Adipose tissue (tissue), 3 donors: ENCODE measurements at regions not wholly inside any gene's neighbourhood (a gene's known extent, or its start where the extent isn't known, plus 50 kb on each side); places are given as distances from the start of the nearest gene placed in this dataset.
A peak's percentile ranks its signal among the peaks of the same experiment; 100 is the strongest.

Experiments
- H3K27ac ChIP-seq: one replicate; pipeline ENCODE4 v1.5.1; 2013; ENCODE audit warnings: low read depth, low read length
- WGBS, 3 donors: extraction: QIAGEN DNeasy Blood & Tissue Kit; methylation state at CpG; one replicate each; pipeline ENCODE4 v1.1.7; 2013; 5-methylcytosine and 5-hydroxymethylcytosine counted together
- donor health status: healthy with polysubstance abuse.
- donor health status: Bipolar disorder and iron deficiency.
- donor health status: healthy.

DNA sequence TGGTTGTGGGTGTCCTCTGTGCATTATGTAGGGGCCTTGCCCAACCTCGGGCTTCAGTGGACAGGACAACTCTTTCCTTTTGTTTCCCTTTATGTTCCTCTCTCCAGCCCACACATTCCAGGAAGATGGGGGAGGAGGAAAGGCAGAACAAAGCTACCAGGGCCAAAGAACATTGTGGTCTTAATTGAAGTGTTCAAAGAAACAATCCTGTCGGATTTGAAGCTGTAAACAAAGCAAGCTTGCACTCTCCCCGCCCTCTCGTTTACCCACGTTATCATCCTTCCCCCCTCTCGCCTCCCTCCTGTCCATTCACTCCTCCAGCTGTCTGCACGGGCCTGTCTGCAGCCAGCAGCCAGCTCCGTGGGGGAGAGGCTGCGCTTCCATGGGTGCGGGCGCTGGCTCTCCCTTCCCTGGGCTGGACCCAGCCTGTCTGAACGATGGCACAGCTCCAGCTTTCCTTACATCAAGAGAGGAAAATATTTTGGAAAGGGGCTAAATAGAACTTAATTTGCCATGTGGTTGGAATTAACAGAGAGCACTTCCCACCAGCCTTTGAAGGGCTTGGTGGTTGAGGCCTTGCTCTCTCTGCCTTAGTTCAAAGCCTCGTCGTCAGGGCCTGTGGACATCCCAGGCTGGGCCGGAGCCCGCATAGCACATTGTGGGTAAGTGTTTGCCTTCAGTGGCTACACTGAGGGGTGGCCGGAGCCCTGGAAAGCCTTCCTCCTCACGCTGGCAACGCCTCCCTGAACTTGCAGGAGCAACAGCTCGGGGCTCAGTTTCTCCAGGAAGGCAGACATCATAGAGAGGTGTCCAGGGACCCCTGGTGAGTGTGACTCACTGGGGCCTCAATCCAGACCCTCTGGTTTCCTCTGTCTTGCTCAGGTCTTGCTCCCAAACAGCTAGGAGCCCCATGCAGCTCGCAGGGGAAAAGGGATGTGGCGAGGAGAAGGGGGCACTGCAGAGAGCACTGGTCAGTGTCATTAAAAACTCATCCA, 60.6 kb upstream of the HS6ST1 start:
- 59 to 65% (median 63%) methylated on average over 21 to 22 of the region's 22 CpGs for WGBS, 3 donors
- peak overlapping the region; percentile 24 for H3K27ac ChIP-seq

DNA sequence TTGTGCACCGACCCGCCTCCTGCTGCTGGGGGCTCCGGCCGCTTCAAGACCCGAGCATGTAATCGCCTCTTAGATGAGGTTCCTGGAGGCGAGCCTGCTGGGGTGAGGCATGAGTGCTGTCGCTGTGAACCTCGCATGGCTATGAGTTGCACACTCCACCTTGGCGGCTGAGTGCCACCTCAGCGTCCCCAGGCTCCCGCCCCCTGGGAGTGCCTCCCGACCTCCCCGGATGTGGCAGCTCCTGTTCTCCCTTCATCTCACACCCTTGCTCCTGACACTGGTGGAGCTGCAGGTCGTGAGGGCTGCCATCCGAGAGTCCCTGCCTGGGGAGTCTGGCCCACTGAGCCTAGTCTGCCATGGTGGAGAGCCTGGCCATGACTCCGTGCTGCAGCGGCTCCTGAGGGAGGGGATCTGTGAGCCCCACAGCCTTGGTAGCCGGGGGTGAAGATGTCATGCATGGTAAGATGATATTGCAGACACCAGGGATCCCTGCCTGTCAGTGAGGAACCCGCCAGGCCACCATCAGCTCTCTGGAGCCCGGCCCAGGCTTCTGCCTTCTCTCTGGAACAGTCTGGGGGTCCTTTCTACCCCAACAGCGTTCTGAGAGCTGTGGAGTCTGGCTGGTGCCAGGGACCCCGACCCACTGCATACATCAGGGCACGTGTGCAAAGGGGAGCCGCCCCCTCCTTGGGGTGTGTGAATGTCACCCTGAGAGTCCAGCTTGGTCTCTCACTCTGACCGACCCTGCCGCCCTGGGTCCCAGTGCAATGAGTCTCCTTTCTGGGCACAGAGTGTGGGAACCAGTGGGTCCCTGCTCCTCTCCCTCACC, 61.6 kb upstream of the HS6ST1 start:
- 93 to 95% (median 93%) methylated on average over 27 of the region's 27 CpGs for WGBS, 3 donors
- H3K27ac ChIP-seq: no peak overlapping the region

DNA sequence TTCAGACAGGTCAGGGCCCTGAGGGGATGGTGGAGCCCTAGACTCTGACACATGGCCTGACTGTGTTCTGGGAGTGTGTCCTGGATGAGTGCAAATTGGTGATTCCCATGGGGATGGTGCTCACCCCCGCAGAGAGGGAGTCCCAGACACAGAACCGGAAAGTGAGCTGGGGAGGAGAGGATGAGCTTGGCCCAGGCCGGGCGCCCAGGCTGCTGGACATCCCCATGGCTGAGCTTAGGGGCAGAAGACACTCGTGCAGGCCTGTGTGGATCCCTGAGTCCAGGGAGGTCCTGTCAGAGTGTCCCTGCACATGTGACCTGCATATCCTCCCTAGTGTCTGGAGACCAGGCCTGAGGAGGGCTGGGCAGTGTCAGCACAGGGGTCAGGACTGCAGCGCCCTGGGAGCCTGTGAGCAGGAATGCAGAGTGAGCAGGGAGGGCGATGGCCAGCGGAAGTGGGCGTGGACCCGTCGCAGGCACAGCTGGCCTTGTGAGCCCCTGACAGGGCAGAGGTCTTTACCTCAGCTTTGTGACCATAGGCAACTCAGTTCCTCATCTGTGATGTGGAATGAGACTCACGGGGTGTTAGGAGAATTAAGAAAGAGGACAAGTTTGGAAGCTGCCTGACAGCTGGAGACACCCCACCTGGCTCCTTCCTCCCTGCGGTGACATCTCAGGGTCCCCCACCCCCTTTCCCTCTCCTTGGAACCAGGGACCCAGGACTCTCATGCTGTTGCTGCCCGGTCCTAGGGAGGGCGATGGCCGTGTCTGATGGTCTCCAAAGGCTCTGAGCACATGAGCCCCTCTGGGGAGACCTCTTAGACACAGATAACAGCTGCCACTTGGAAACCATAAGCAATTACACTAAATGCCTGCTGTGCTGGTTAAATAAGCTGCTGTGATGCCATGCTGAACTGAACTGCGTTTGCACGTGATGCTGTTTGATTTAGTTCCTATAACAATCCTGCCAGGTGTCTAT, 62.6 kb upstream of the HS6ST1 start:
- H3K27ac ChIP-seq: no peak overlapping the region
- WGBS, 3 donors: 69 to 84% (median 76%) methylated on average over 18 of the region's 18 CpGs

DNA sequence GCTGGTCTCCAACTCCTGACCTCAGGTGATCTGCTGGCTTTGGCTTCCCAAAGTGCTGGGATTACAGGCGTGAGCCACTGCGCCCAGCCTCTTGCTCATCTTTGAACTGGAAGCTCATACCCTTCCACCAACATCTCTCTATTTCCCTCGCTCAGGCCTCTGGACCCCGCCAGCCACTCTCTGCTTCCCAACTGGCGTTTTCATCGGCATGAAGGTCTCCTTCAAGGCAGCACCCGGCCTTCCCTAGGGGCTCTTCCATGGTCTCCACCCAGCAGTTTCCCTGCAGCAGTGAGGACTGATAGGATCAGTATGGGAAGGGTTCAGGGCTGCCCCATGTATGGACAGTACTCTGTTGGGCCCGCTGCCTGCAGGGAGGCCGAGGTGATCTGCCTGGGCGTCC, 65.8 kb upstream of the HS6ST1 start:
- WGBS, 3 donors: 91 to 96% (median 96%) methylated on average over 10 of the region's 10 CpGs
- H3K27ac ChIP-seq: no peak overlapping the region

DNA sequence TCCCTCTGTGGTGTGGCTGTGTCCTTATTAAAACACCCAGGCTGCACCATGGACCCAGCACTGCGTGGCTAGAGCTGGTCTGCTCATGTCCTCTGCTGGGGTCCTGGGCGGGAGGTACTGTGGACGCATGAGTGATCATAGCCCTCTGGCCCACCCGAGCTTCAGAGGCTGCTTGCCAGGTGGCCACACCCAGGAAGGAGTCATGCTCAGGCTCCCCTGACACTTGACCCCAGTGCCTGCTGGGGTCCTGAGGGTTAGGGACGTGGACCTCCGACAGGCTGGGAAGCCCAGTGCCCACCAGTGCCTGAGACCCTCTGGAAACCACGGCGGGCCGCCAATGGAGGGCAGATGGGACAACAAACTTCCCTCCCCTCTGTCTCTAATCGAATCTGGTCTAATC, 66.3 kb upstream of the HS6ST1 start:
- WGBS, 3 donors: 78 to 94% (median 83%) methylated on average over 10 of the region's 10 CpGs
- no peak overlapping the region for H3K27ac ChIP-seq

DNA sequence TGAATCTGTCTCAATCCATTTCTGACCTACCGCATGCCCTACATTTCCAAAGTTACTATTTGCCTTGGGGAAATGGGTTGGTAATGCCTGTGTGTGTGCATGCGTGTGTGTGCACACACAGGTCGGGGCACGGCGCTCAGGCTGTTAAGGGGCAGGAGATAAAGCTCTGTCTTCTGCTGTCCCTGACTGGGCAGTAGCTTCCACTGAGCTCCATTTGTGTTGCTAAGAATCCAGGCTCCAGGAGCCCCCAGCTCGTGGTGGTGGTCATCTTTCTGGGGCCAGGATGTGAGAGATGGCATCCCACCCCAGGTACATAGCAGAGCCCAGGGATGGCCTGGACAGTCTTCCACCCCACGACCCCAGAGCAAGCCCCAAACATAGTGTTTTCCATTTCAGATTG, 66.7 kb upstream of the HS6ST1 start:
- WGBS, 3 donors: 91 to 94% (median 94%) methylated on average over 7 of the region's 7 CpGs
- H3K27ac ChIP-seq: no peak overlapping the region

DNA sequence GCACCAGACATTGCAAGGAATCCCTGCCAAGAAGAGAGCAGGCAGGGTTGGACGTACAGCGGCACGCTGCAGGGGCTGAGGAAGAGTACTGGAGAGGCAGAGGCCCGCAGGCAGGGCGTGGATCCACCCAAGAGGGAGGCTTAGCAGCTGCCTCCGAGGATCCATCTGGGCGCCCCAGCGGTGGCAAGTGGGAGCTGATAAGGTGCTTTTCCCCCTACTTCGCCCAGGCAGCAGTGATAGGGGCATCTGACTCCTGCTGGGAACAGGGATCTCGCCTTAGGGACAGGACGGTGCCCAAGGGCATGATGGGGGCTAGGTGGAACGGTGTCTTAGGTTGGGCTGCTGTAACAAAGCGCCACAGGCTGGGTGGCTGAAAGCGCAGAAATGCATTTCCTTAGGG, 67.4 kb upstream of the HS6ST1 start:
- WGBS, 3 donors: 93 to 98% (median 98%) methylated on average over 14 of the region's 14 CpGs
- no peak overlapping the region for H3K27ac ChIP-seq

DNA sequence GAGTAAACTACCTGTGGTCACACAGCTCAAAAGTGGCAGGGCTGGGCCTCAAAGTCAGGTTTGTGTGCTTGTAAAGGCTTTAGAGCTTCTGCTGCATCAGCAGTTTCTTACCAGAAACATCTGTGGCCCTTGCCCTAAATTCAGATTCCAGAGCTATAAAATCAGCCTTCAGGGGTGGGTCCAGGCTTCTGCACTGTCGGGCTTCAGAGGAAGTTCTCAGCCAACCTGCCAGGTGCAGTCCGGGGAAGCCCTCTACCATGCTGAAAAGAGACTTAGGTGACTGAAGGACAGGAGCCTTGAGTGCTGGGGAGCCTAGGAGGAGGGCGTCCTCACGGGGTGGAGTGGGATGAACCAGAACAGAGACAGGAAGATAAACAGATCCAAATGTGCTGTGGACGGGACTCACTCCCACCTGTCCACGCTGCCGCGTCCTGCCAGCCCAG, 69.9 kb upstream of the HS6ST1 start:
- 81 to 85% (median 85%) methylated on average over 8 of the region's 8 CpGs for WGBS, 3 donors
- no peak overlapping the region for H3K27ac ChIP-seq

DNA sequence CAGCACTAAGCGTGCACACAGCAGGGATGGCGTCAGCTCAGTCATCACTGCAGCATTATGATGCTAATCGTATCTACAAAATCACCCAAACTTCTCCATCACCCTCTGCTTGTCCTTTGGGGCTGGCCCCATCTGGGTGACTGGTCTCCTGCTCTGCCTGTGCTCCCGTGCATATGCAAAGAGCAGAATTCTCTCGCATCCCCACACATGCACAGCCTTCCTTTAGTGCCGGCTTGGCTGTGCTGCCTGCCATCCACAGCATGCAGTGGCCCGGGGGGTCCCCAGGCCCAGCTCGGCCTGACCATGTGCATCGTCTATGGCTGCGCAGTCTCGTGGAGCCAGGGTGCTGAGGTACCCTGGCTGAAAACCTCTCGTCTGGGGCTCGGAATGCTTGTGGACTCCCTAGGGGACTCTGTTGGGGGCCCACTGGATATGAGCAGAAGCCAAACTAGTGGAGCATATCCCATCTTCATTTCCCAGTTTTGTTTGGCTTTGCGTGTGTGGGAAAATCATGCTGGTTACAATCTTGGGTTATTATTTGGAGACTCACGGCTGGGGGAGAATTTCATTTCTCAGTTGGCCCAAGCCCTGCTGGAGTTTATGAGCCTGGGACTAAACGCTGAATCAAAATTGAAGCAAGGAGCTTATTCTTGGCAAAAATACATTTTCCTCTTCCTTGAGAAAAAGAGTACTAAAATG, 70.9 kb upstream of the HS6ST1 start:
- no peak overlapping the region for H3K27ac ChIP-seq
- 77 to 88% (median 85%) methylated on average over 16 of the region's 16 CpGs for WGBS, 3 donors

DNA sequence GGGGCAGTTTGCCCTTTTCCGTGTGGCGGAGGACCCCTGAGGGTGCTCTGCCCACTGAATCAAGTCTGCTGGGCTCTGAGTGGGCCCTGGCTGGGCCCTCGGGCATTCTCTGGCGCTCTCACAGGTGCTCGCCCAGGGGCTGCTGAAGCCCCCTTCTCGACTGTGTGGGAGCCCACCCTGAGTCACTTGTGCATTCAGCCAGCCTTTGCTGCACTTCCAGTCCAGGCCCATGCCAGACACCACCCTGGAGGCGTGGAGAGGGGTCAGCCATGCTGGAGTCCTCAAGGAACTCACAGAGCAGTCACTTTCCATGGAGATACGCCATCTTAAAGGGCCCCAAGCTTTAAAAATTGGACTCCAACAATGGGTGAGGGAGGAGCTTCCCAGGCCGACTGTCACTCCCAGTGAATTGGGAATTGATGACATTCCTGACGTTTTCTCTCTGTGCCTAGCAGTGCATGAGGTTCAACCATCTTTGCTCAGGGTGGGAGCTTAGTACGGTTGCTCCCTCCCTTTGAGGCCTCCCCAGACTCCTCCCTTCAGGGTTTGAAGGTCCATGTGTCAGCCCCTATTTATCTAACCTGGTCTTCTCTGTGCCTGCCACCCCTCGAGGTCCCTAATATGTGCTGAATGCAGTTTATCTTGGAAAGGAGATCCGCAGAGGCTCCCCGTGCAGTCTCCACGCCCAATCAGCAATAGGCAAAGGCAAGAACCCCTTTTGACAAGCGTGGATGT, 71.8 kb upstream of the HS6ST1 start:
- H3K27ac ChIP-seq: no peak overlapping the region
- WGBS, 3 donors: 84 to 89% (median 89%) methylated on average over 16 of the region's 16 CpGs

DNA sequence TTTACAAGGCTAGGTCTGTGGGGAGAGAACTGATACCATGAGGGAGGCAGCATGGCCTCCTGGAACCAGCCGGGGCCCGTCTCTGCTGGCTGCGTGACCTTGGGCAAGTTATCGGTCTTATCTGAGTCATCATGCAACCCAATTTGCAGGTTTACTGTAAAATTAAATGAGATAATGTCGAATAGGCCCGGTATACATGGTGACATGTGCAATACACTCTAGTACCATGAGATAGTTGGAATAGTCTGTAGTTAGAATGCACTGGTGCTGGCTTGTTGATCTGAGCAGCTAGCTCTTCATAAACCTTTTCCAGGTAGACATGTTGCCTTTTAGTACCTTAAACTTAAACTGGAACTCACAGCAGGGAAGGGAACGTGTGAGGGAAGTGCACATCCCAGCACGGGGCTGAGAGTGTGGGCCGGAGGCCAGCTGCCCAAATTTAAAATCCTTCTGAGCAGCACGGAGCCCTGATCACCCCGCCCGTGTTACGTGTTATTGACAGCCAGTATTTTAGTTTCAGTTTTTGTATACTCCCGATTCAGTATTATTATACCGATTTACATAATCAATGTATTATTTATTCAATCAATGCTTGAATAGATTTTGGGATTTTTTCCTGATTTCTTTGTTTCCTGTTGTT, 72.4 kb upstream of the HS6ST1 start:
- no peak overlapping the region for H3K27ac ChIP-seq
- WGBS, 3 donors: 86 to 93% (median 90%) methylated on average over 15 of the region's 15 CpGs

DNA sequence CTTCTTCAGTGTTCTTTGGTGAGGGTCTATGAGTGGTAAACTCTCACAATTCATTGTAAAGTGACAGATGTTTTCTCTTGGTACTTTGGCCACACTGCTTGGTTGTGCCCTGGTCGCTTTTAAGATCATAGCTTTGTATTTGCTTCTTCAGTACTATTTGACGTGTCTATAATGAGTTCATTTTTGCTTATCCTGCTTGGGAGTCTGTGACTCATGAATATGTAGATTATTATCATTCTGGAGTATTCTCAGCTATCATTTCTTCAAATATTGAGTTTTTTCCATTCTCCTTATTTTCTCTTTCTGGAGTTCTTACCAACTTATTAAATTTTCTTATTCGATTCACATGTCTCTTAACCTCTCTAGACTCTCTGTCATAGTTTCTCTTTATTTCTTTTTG, 73.0 kb upstream of the HS6ST1 start:
- no peak overlapping the region for H3K27ac ChIP-seq
- 90 to 98% (median 96%) methylated on average over 3 of the region's 3 CpGs for WGBS, 3 donors

DNA sequence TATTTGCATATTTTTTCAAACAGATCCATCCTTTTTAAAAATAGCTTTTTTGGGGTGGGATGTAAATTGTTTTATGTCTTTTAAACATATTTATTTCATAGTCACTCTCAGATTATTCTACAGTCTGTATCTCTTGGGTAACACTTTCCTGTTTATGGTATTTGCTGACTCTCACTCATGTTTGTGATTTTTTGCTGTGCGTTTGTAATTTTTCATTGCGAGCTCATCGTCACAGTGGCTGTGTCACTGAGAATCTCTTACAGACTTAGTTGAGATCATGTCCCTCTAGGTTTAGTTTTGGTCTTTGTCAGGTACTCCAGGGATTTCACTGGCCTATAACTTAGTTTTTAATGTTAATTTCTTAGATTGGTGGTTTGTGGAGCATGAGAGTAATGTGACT, 73.5 kb upstream of the HS6ST1 start:
- 85 to 96% (median 86%) methylated on average over 3 of the region's 3 CpGs for WGBS, 3 donors
- no peak overlapping the region for H3K27ac ChIP-seq

DNA sequence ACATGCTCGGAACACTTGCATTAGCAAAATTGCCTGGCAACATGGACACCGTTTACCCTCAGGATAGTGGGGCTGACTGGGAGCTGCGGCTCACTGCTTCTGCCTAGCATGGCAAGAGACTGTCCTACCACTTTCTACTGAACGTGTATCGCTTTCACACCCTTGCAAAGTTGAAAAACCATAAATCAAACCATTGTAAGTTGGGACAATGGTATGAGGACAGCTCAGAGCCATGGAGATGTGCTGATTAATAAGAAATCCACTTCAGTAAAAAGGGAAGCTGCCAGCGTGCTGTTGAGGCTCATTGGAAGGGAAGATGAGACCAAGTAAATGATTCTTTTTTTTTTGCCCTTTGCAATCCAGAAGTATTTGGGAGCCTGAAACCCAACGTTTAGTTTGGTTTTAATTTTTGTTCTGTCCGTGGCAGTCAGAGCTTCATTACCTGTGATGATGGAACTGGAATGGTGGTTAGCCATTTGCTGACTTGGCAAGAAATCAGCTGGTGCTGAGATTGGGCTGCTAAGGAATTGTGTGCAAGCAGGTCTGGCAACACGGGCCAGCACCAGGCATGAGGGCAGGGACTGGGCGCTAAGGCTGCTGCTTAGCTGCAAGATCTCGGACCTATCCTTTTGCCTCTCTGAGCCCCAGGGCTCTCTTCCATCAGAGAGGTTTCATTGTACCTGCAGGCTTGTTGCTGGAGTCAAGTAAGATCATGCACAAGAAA, 75.5 kb upstream of the HS6ST1 start:
- 67 to 87% (median 82%) methylated on average over 11 of the region's 11 CpGs for WGBS, 3 donors
- no peak overlapping the region for H3K27ac ChIP-seq

DNA sequence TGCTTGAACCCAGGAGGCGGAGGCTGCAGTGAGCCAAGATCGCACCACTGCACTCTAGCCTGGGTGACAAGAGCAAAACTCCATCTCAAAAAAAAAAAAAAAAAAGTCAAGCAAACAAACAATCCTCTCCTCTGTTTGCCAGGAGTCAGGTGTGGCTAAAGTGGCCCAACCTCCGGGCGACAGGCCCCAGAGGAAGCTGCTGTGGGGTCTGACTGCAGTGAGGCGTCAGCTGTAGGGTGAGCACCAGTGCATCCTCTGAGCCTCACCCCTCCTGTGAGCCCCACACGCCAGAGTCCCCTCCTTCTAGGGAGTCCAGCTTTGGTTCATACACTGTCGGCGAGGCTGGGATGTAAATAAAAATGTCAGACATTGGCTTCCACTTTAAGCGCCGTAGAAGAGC, 76.5 kb upstream of the HS6ST1 start:
- WGBS, 3 donors: 85 to 89% (median 87%) methylated on average over 10 of the region's 10 CpGs
- no peak overlapping the region for H3K27ac ChIP-seq
